ENCODE measurements at regions not wholly inside any gene's neighbourhood (a gene's known extent, or its start where the extent isn't known, plus 50 kb on each side); places are given as distances from the start of the nearest gene placed in this dataset.

GRCh38 chr12:93200291-93200917 lies 177.3 kb upstream of the NUDT4 start:
- DNase-seq (ENCODE audit: low read depth) = no peak
- no peak overlapping the region for H3K4me3 ChIP-seq (ENCODE audit: control insufficient read depth, low read depth, low read length)
- no peak for TF ChIP-seq CTCF (IDR thresholded peaks at IDR 0.05; ENCODE audit: control insufficient read depth, insufficient read depth, low read depth, low read length, missing control alignments)

DNA sequence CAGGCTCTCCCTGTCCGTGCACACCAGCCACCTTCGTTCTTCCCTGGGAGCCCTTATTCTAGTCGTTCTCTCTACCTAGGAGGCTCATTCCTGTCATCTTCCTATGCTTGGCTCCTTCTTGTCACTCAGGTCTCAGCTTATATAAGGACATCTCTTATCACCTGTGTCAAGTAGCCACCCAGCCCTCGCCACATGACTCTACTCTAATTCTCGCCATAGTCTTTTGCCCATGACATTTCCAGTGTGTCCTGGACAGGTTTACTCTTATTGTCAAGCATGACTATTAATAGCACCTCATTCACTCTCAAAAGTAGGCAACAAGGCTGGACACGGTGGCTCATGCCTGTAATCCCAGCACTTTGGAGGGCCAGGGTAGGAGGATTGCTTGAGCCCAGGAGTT lies 175.7 kb upstream of the NUDT4 start:
- no peak for DNase-seq (ENCODE audit: low read depth)
- no peak for TF ChIP-seq CTCF (IDR thresholded peaks at IDR 0.05; ENCODE audit: control insufficient read depth, insufficient read depth, low read depth, low read length, missing control alignments)
- H3K4me3 ChIP-seq (ENCODE audit: control insufficient read depth, low read depth, low read length) = no peak overlapping the region

- H3K4me3 ChIP-seq (ENCODE audit: control insufficient read depth, low read depth, low read length) = no peak overlapping the region
- no peak for TF ChIP-seq CTCF (IDR thresholded peaks at IDR 0.05; ENCODE audit: control insufficient read depth, insufficient read depth, low read depth, low read length, missing control alignments)
- no peak for DNase-seq (ENCODE audit: low read depth)
These were observed 175.0 kb upstream of the NUDT4 start for GRCh38 chr12:93202688-93203087.

- no peak overlapping the region for H3K4me3 ChIP-seq (ENCODE audit: control insufficient read depth, low read depth, low read length)
- TF ChIP-seq CTCF (IDR thresholded peaks at IDR 0.05; ENCODE audit: control insufficient read depth, insufficient read depth, low read depth, low read length, missing control alignments) = no peak
- no peak for DNase-seq (ENCODE audit: low read depth)
These were observed 174.4 kb upstream of the NUDT4 start for GRCh38 chr12:93203361-93203760.

DNA sequence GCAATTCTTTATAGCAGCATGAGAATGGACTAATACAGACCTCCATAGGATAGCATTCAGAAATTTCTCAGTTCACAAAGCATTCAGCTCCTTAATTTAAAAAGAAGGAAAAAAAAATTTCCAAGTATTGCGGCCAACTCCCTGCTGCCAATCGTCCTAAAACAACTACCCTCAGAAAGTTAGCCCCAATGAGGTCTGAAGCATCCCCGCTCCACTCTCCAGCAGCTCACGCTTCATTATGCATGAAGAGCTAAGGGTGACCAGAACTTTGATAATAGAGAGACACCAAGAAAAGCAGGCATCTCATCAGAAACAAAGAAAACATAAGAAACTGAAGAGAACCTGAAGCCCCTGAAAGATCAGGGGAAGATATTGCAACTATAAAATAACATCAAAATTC lies 172.8 kb upstream of the NUDT4 start:
- H3K4me3 ChIP-seq (ENCODE audit: control insufficient read depth, low read depth, low read length) = no peak overlapping the region
- TF ChIP-seq CTCF (IDR thresholded peaks at IDR 0.05; ENCODE audit: control insufficient read depth, insufficient read depth, low read depth, low read length, missing control alignments) = no peak
- DNase-seq (ENCODE audit: low read depth) = no peak

- DNase-seq (ENCODE audit: low read depth) = no peak
These were observed 172.4 kb upstream of the NUDT4 start for GRCh38 chr12:93205361-93205760.

More at GRCh38 chr12:93205361-93205760, 172.4 kb upstream of the NUDT4 start:
- no peak overlapping the region for H3K4me3 ChIP-seq (ENCODE audit: control insufficient read depth, low read depth, low read length)
- no peak for TF ChIP-seq CTCF (IDR thresholded peaks at IDR 0.05; ENCODE audit: control insufficient read depth, insufficient read depth, low read depth, low read length, missing control alignments)
